ENCODE measurements at regions not wholly inside any gene's neighbourhood (a gene's known extent, or its start where the extent isn't known, plus 50 kb on each side); places are given as distances from the start of the nearest gene placed in this dataset.
A peak's percentile ranks its signal among the peaks of the same experiment; 100 is the strongest.

- WGBS, 2 experiments (ENCODE audit: extremely low coverage in 1 of 2, insufficient coverage in 1 of 2, insufficient read length in 1 of 2, insufficient replicate concordance in 2 of 2, low coverage in 1 of 2, low lambda C conversion rate in 2 of 2, missing lambda C conversion rate in 1 of 2): 78% methylated on average over 10 of the region's 10 CpGs; no CpG with 5 or more reads in 1 of the 2 experiments
- no peak overlapping the region for H2BK12ac ChIP-seq (ENCODE audit: low read depth, low read length)
- H3K9ac ChIP-seq (replicated peaks in 1 of 4; ENCODE audit: extremely low read depth in 1 of 4, low read depth in 3 of 4, low read length in 3 of 4): no peak overlapping the region
- H2AK5ac ChIP-seq (ENCODE audit: low read depth, low read length): no peak overlapping the region
- no peaks in the 10 kb centered on the region for H3K79me1 ChIP-seq (ENCODE audit: low read depth, low read length)
- no peak overlapping the region for H4K91ac ChIP-seq (replicated peaks; ENCODE audit: insufficient read length, low read length)
- no peaks in the 10 kb centered on the region for H3K36me3 ChIP-seq (ENCODE audit: control insufficient read depth in 2 of 4, insufficient read depth in 4 of 4, low read length in 3 of 4)
- H3K4me3 ChIP-seq (ENCODE audit: extremely low read depth in 1 of 4, insufficient read depth in 2 of 4, low read depth in 3 of 4, low read length in 4 of 4): no peak overlapping the region
- H4K5ac ChIP-seq (ENCODE audit: insufficient read length, low read depth, low read length): no peak overlapping the region
- ChIA-PET POLR2A (ENCODE audit: partially characterized antibody) (no interaction called here), CTCF (ENCODE audit: partially characterized antibody) (interaction anchor here (1.5 kb wide), 1 partner anchor 12 kb away, joined by 4 read pairs; no protein-coding TSS in a partner anchor)
- H3K56ac ChIP-seq (replicated peaks; ENCODE audit: insufficient read length, low read depth, low read length): no peak overlapping the region
- H3K14ac ChIP-seq (ENCODE audit: insufficient read length): peak overlapping the region; percentile 49
- no peak overlapping the region for H2BK5ac ChIP-seq (ENCODE audit: low read depth, low read length)
- DNase-seq (ENCODE audit: low read depth in 1 of 2, low spot score in 2 of 2) (peak in 1 of 2 experiments; percentile 43), FAIRE-seq (no peak)
- H3K4ac ChIP-seq (replicated peaks; ENCODE audit: insufficient read length, low read depth, low read length): no peak overlapping the region
- no peak overlapping the region for H3K18ac ChIP-seq (ENCODE audit: extremely low read depth, low read length)
- H3K27me3 ChIP-seq (replicated peaks in 1 of 4; ENCODE audit: control insufficient read depth in 3 of 4, extremely low read depth in 1 of 4, insufficient read depth in 3 of 4, low read length in 3 of 4): peaks cover 0 to 5% (median 2%) of the 10 kb centered on the region in 4 experiments; a peak in 2 of 7 replicates
- no peak overlapping the region for H3K23ac ChIP-seq (ENCODE audit: insufficient read length)
- no peak overlapping the region for H4K8ac ChIP-seq (ENCODE audit: extremely low read depth, insufficient read depth, low read length)
- no peaks in the 10 kb centered on the region for H3K79me2 ChIP-seq (ENCODE audit: control insufficient read depth in 1 of 2, insufficient read depth in 2 of 2, low read length in 2 of 2)
- no peak overlapping the region for H2BK20ac ChIP-seq (ENCODE audit: low read length)
- H3K9me3 ChIP-seq (ENCODE audit: insufficient read depth in 2 of 2, low read depth in 1 of 2, low read length in 1 of 2): no peaks in the 10 kb centered on the region; a peak in 1 of 4 replicates
- H3K27ac ChIP-seq (ENCODE audit: low read depth, low read length): no peak overlapping the region
- no peak overlapping the region for H3K4me2 ChIP-seq (ENCODE audit: insufficient read depth in 1 of 2, low read depth in 2 of 2, low read length in 2 of 2)
- no peaks in the 10 kb centered on the region for H4K20me1 ChIP-seq (replicated peaks in 1 of 2; ENCODE audit: control insufficient read depth in 1 of 2, insufficient read depth in 2 of 2, low read length in 2 of 2)
- H2BK15ac ChIP-seq (ENCODE audit: low read length): no peak overlapping the region
- H3K4me1 ChIP-seq (replicated peaks in 1 of 4; ENCODE audit: control insufficient read depth in 3 of 4, insufficient read depth in 4 of 4, low read length in 3 of 4): peaks cover 0 to 3% (median 0%) of the 10 kb centered on the region in 4 experiments; a peak in 1 of 7 replicates
- no peaks in the 10 kb centered on the region for H3K23me2 ChIP-seq (ENCODE audit: low read depth, low read length)
- no peak overlapping the region for H2AFZ ChIP-seq (ENCODE audit: low read length)
- no peak overlapping the region for H2BK120ac ChIP-seq (replicated peaks; ENCODE audit: low read depth, low read length)
- TF ChIP-seq CEBPB (IDR thresholded peaks at IDR 0.05; ENCODE audit: low read depth, low read length) (no peak), KDM4A (IDR thresholded peaks at IDR 0.05; ENCODE audit: low read depth, low read length, severe bottlenecking) (no peak), SRF (IDR thresholded peaks at IDR 0.05; ENCODE audit: low read depth, low read length) (no peak), CREB1 (IDR thresholded peaks at IDR 0.05) (no peak), JUN (IDR thresholded peaks at IDR 0.05; ENCODE audit: low read depth, low read length) (no peak), POLR2AphosphoS5 (IDR thresholded peaks at IDR 0.05; ENCODE audit: low read depth, low read length) (no peak), SIRT6 (IDR thresholded peaks at IDR 0.05; ENCODE audit: low read length) (no peak), SAP30 (IDR thresholded peaks at IDR 0.05; ENCODE audit: insufficient read depth, insufficient replicate concordance, low read length) (no peak), NRF1 (IDR thresholded peaks at IDR 0.05; ENCODE audit: low read depth, low read length) (no peak), TAF7 (optimal IDR thresholded peaks at IDR 0.05; ENCODE audit: borderline replicate concordance, low read depth, low read length) (no peak), SP1 (IDR thresholded peaks at IDR 0.05; ENCODE audit: low read depth, low read length) (no peak), ATF2 (IDR thresholded peaks at IDR 0.05; ENCODE audit: low read length) (no peak), MAX (IDR thresholded peaks at IDR 0.05) (no peak), RFX5 (IDR thresholded peaks at IDR 0.05; ENCODE audit: borderline replicate concordance, low read depth, low read length) (no peak)
Observed at GRCh38 chr4:8694651-8695151, 102.1 kb downstream of the CPZ start.

All from H1 (cell line).